Neural cell (in vitro differentiated cells): ENCODE measurements at regions not wholly inside any gene's neighbourhood (a gene's known extent, or its start where the extent isn't known, plus 50 kb on each side); places are given as distances from the start of the nearest gene placed in this dataset.

Experiments
- POLR2AphosphoS5 ChIP-seq: IDR thresholded peaks from 2 replicates; pipeline ENCODE4 v1.6.1; 2012
- TAF1 ChIP-seq: IDR thresholded peaks from 2 replicates; pipeline ENCODE4 v1.6.1; 2012; ENCODE audit warnings: low read depth

DNA sequence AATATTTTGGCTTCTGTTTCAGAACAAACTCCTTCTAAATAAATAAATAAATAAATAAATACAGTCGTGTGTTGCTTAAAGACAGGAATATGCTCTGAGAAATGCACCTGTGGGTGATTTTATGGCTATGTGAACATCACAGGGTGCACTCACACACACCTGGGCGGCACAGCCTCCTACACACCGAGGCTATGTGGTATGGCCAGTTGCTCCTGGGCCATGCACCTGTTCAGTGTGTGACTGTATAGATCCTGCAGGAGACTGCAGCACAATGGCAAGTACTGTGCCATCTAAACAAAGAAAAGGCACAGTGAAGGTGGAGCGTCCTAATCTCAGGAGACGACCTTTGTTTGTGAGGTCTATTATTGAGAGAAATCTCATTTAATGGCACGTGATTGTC lies 1281.1 kb downstream of the TBC1D22A start:
- no peak for TF ChIP-seq POLR2AphosphoS5
- TF ChIP-seq TAF1: no peak
